ENCODE measurements at regions not wholly inside any gene's neighbourhood (a gene's known extent, or its start where the extent isn't known, plus 50 kb on each side); places are given as distances from the start of the nearest gene placed in this dataset.
A peak's percentile ranks its signal among the peaks of the same experiment; 100 is the strongest.

DNA sequence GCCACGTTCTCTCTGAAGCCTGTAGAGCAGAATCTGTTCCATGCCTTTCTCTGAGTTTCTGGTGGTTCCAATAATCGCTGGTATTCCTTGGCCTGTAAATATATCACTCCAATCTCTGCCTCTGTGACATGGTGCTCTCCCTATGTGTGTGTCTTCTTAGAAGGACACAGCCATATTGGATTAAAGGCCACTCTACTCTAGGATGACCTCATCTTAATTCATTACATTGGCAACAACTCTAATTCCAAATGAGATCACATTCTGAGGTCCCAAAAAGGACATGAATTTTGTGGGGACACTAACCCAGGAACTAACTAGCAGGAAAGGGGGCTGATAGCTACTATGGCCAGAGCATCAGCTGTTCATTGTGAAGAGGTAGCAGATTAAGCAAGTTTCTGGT, 110.7 kb downstream of the KLF12 start:
- H3K4me3 ChIP-seq (ENCODE audit: low read depth in 1 of 3, low read length in 3 of 3) = no peak overlapping the region
- FAIRE-seq (no peak), DNase-seq (no peak)
- H3K27me3 ChIP-seq (ENCODE audit: control insufficient read depth in 3 of 3, insufficient read depth in 3 of 3, low read length in 3 of 3) = no peaks in the 10 kb centered on the region
- peaks cover 2 to 14% (median 6%) of the 10 kb centered on the region in 3 donors for H3K4me1 ChIP-seq (ENCODE audit: control insufficient read depth in 3 of 3, insufficient read depth in 2 of 3, low read depth in 1 of 3, low read length in 2 of 3)
- peaks cover 0 to 3% (median 0%) of the 10 kb centered on the region in 3 donors for H3K36me3 ChIP-seq (ENCODE audit: control insufficient read depth in 3 of 3, insufficient read depth in 2 of 3, low read depth in 1 of 3, low read length in 3 of 3)
- no peak overlapping the region for H3K27ac ChIP-seq (ENCODE audit: low read depth in 1 of 3, low read length in 2 of 3)
- 95 to 100% (median 97%) methylated on average over 2 of the region's 2 CpGs for WGBS, 3 donors
- H3K9me3 ChIP-seq (ENCODE audit: control insufficient read depth in 2 of 2, insufficient read depth in 1 of 2, low read depth in 1 of 2, low read length in 1 of 2) = peaks cover 0 to 6% of the 10 kb centered on the region in 2 donors

DNA sequence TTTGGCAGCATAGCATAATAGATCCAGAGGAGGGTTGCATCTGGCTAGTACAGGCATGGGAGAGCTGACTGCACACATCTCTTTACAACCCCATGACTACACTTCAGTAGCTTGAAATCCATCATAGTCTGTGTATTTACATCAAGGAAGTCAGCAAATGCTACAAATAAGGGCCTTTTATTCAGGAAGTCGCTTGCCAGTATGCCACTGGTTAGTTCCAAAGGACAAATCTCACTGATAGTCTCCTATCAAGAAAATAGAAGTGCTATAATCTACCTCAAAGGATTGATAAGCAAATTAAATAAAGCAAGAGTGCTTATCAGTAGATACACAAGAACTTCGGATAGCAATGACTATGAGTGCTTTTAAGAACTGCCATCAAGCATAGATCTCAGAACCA, 112.7 kb downstream of the KLF12 start:
- H3K9me3 ChIP-seq (ENCODE audit: control insufficient read depth in 2 of 2, insufficient read depth in 1 of 2, low read depth in 1 of 2, low read length in 1 of 2) = peaks cover 0 to 6% of the 10 kb centered on the region in 2 donors
- no peak overlapping the region for H3K27ac ChIP-seq (ENCODE audit: low read depth in 1 of 3, low read length in 2 of 3)
- FAIRE-seq (peak; percentile 49), DNase-seq (peak; percentile 24 to 85)
- H3K4me1 ChIP-seq (ENCODE audit: control insufficient read depth in 3 of 3, insufficient read depth in 2 of 3, low read depth in 1 of 3, low read length in 2 of 3) = peaks cover 2 to 14% (median 6%) of the 10 kb centered on the region in 3 donors
- H3K27me3 ChIP-seq (ENCODE audit: control insufficient read depth in 3 of 3, insufficient read depth in 3 of 3, low read length in 3 of 3) = no peaks in the 10 kb centered on the region
- peaks cover 0 to 3% (median 0%) of the 10 kb centered on the region in 3 donors for H3K36me3 ChIP-seq (ENCODE audit: control insufficient read depth in 3 of 3, insufficient read depth in 2 of 3, low read depth in 1 of 3, low read length in 3 of 3)
- H3K4me3 ChIP-seq (ENCODE audit: low read depth in 1 of 3, low read length in 3 of 3) = no peak overlapping the region
- WGBS, 3 donors = 16 to 59% (median 48%) methylated on average over 2 of the region's 2 CpGs

DNA sequence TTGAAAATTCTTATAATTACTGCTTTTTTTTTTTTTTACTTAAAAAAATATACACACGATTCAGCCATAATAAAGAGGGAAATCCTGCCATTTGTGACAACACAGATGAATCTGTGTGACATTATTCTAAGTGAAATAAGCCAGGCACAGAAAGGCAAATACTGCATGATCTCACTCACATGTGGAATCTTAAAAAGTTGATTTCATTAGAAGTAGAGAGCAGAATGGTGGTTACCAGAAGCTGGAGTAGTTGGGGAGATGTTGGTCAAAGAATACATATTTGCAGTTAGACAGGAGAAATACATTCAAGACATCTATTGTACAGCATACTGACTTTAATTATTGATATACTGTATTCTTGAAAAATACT, 116.2 kb downstream of the KLF12 start:
- no peaks in the 10 kb centered on the region for H3K27me3 ChIP-seq (ENCODE audit: control insufficient read depth in 3 of 3, insufficient read depth in 3 of 3, low read length in 3 of 3)
- no peak overlapping the region for H3K4me3 ChIP-seq (ENCODE audit: low read depth in 1 of 3, low read length in 3 of 3)
- FAIRE-seq (no peak), DNase-seq (no peak)
- 84 to 91% (median 91%) methylated on average over 1 of the region's 1 CpG for WGBS, 3 donors
- no peak overlapping the region for H3K27ac ChIP-seq (ENCODE audit: low read depth in 1 of 3, low read length in 2 of 3)
- no peaks in the 10 kb centered on the region for H3K36me3 ChIP-seq (ENCODE audit: control insufficient read depth in 3 of 3, insufficient read depth in 2 of 3, low read depth in 1 of 3, low read length in 3 of 3)
- H3K4me1 ChIP-seq (ENCODE audit: control insufficient read depth in 3 of 3, insufficient read depth in 2 of 3, low read depth in 1 of 3, low read length in 2 of 3) = peaks cover 2 to 6% (median 6%) of the 10 kb centered on the region in 3 donors
- H3K9me3 ChIP-seq (ENCODE audit: control insufficient read depth in 2 of 2, insufficient read depth in 1 of 2, low read depth in 1 of 2, low read length in 1 of 2) = peaks cover 0 to 6% of the 10 kb centered on the region in 2 donors

DNA sequence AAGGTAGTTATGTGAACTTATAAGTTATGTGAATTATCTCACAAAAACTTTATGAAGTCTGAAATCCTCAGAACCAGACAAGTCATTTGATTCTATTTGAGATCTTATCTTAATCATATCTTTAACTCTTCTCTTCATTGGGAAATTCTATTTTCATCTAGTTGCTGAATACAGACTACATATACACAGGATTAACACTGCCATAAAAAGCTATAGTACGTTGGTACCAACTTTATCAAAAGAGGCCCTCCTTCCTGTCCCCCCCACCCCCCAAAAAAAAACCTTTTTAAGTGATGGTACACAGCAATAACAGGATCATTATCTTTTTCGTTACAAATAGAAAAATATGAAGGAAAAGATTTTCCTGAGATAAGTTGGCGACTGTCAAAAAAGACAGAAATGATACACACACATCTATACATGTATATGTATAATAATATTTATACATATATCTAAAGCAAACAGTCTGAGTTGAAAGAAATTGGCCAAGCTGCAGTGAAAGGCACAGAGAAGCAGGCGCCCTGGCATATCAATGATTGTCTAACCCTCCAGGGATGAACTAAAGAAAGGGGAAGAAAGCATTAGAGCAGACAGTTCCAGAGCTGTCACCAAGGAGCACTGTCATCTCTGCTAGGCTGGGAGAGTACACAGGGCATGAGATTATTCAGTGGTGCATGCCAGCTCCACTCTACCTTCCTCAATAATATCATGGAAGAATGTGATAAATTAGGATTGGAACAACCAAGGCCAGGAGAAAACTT, 116.7 kb downstream of the KLF12 start:
- Histone ChIP-seq H3K4me1 (ENCODE audit: control insufficient read depth in 3 of 3, insufficient read depth in 2 of 3, low read depth in 1 of 3, low read length in 2 of 3) (peaks cover 2 to 6% (median 6%) of the 10 kb centered on the region in 3 donors), H3K9me3 (ENCODE audit: control insufficient read depth in 2 of 2, insufficient read depth in 1 of 2, low read depth in 1 of 2, low read length in 1 of 2) (peaks cover 0 to 1% of the 10 kb centered on the region in 2 donors), H3K27me3 (ENCODE audit: control insufficient read depth in 3 of 3, insufficient read depth in 3 of 3, low read length in 3 of 3) (no peaks in the 10 kb centered on the region), H3K36me3 (ENCODE audit: control insufficient read depth in 3 of 3, insufficient read depth in 2 of 3, low read depth in 1 of 3, low read length in 3 of 3) (no peaks in the 10 kb centered on the region), H3K27ac (ENCODE audit: low read depth in 1 of 3, low read length in 2 of 3) (no peak overlapping the region), H3K4me3 (ENCODE audit: low read depth in 1 of 3, low read length in 3 of 3) (no peak overlapping the region)
- no peak for DNase-seq
- 77 to 82% (median 80%) methylated on average over 4 of the region's 4 CpGs for WGBS, 3 donors
- FAIRE-seq = no peak

DNA sequence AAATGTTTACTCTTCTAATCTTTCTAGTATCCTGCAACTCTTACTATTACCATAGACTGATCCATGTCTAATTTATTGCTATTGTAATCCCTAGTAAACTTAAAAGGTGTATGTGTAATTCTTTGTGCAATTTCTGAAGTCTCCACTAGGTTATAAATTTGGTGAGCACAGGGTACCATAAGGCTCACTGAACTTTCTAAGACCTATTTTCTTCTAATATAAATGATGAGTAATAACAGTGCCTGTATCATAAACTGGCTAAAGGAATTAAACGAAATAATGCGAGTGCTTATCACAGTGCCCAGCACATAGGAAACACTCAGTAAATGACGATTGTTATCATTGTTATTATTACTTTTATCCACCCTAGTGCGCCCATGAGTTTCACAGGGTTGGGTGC, 119.1 kb downstream of the KLF12 start:
- no peak for FAIRE-seq
- no peaks in the 10 kb centered on the region for H3K36me3 ChIP-seq (ENCODE audit: control insufficient read depth in 3 of 3, insufficient read depth in 2 of 3, low read depth in 1 of 3, low read length in 3 of 3)

DNA sequence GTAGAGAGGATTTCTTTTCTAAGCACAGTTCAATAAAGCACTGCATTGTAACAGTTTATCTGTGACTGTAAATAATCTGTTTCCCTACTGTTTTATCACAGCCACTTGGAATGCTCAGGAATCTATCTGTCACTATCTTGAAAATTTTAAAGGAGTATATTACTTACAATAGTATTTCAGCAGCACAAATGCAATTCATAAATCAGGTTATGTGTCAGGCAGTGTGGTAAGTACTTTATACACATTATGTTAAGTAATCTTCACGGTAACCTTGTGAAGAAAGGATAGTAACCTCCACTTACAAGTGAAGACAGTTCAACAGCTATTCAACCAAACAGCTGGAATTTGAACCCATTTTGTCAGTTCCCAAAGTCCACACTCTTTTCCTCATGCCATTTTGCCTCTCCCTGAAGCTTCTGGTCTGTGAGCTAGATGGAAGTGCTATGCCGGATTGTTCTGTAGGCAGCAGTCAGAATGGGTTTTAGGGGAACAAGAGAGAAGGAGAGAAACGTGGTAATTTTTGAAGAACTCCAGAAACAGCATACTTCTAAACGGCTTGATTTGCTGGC, 125.0 kb downstream of the KLF12 start:
- H3K27ac ChIP-seq (ENCODE audit: low read depth in 1 of 3, low read length in 2 of 3) = no peak overlapping the region
- DNase-seq (peak; percentile 52 to 72), FAIRE-seq (no peak)
- no peak overlapping the region for H3K4me3 ChIP-seq (ENCODE audit: low read depth in 1 of 3, low read length in 3 of 3)
- peaks cover 0 to 3% (median 0%) of the 10 kb centered on the region in 3 donors for H3K4me1 ChIP-seq (ENCODE audit: control insufficient read depth in 3 of 3, insufficient read depth in 2 of 3, low read depth in 1 of 3, low read length in 2 of 3)
- no peaks in the 10 kb centered on the region for H3K36me3 ChIP-seq (ENCODE audit: control insufficient read depth in 3 of 3, insufficient read depth in 2 of 3, low read depth in 1 of 3, low read length in 3 of 3)
- H3K27me3 ChIP-seq (ENCODE audit: control insufficient read depth in 3 of 3, insufficient read depth in 3 of 3, low read length in 3 of 3) = no peaks in the 10 kb centered on the region
- WGBS, 3 donors = 59 to 79% (median 60%) methylated on average over 4 of the region's 4 CpGs
- H3K9me3 ChIP-seq (ENCODE audit: control insufficient read depth in 2 of 2, insufficient read depth in 1 of 2, low read depth in 1 of 2, low read length in 1 of 2) = no peaks in the 10 kb centered on the region

More for the DNA sequence above, 119.1 kb downstream of the KLF12 start:
- no peak for DNase-seq
- Histone ChIP-seq H3K4me1 (ENCODE audit: control insufficient read depth in 3 of 3, insufficient read depth in 2 of 3, low read depth in 1 of 3, low read length in 2 of 3) (no peaks in the 10 kb centered on the region), H3K27me3 (ENCODE audit: control insufficient read depth in 3 of 3, insufficient read depth in 3 of 3, low read length in 3 of 3) (no peaks in the 10 kb centered on the region), H3K4me3 (ENCODE audit: low read depth in 1 of 3, low read length in 3 of 3) (no peak overlapping the region), H3K9me3 (ENCODE audit: control insufficient read depth in 2 of 2, insufficient read depth in 1 of 2, low read depth in 1 of 2, low read length in 1 of 2) (no peaks in the 10 kb centered on the region), H3K27ac (ENCODE audit: low read depth in 1 of 3, low read length in 2 of 3) (no peak overlapping the region)
- WGBS, 3 donors = 94 to 95% (median 94%) methylated on average over 4 of the region's 4 CpGs

DNA sequence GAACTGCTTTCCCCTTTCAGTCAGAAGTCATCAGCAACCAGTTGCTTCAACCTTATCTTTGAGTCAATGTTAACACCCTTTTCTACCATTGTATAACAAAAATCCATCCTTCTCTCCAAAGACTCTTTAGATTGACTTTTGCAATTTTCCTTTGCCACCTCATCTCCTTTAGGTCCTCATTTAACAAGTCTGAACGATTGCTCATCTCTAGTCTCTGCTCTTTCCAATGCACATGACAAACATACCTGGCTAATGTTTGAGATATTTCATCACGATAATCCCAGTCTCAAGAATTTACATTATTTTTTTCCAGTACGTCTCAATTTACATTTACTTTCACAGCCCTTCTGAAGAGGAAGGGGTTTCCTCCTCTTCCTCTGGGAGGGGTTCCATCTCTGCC, 127.5 kb downstream of the KLF12 start:
- Histone ChIP-seq H3K36me3 (ENCODE audit: control insufficient read depth in 3 of 3, insufficient read depth in 2 of 3, low read depth in 1 of 3, low read length in 3 of 3) (no peaks in the 10 kb centered on the region), H3K27me3 (ENCODE audit: control insufficient read depth in 3 of 3, insufficient read depth in 3 of 3, low read length in 3 of 3) (no peaks in the 10 kb centered on the region), H3K4me3 (ENCODE audit: low read depth in 1 of 3, low read length in 3 of 3) (no peak overlapping the region), H3K9me3 (ENCODE audit: control insufficient read depth in 2 of 2, insufficient read depth in 1 of 2, low read depth in 1 of 2, low read length in 1 of 2) (no peaks in the 10 kb centered on the region), H3K4me1 (ENCODE audit: control insufficient read depth in 3 of 3, insufficient read depth in 2 of 3, low read depth in 1 of 3, low read length in 2 of 3) (peaks cover 0 to 3% (median 0%) of the 10 kb centered on the region in 3 donors), H3K27ac (ENCODE audit: low read depth in 1 of 3, low read length in 2 of 3) (no peak overlapping the region)
- FAIRE-seq (no peak), DNase-seq (no peak)
- WGBS, 3 donors = 79 to 94% (median 90%) methylated on average over 3 of the region's 3 CpGs

DNA sequence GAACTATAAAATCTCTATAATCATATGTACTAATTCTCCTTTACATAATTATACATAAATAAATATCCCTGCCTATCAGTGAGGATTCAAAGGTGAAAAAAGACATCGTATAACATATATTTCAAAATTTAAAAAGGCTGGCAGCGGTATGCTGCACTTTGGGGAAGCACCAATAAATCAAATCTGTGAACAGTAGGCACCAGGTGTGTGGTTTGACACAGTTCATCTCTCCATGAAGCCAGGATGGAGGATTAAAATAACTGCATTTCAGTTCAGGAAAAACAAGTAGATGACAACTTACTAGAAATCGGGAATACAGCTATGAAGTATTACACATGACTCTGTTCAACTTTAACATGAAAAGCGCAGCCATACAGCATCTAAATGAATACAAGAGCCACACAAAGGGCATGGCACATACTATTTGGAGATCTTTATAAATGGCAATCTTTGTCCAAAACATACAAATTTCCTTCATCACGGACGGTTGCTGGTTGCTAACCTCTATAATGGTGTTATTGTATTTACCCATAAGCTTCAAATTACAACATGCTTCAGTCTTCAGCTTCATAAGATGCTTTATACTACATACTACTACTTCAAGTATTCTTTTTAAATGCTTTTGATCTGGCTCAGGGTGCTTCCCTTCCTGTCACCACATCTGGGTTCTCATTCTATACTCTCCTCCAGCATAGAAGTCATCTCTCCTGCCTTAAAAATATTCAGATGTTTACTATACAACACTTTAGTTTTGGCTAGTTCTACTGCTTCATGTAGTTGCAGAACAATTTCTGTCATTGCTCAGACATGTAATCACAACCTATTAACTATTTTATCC, 128.7 kb downstream of the KLF12 start:
- no peak for DNase-seq
- no peak overlapping the region for H3K27ac ChIP-seq (ENCODE audit: low read depth in 1 of 3, low read length in 2 of 3)
- H3K36me3 ChIP-seq (ENCODE audit: control insufficient read depth in 3 of 3, insufficient read depth in 2 of 3, low read depth in 1 of 3, low read length in 3 of 3) = no peaks in the 10 kb centered on the region
- H3K27me3 ChIP-seq (ENCODE audit: control insufficient read depth in 3 of 3, insufficient read depth in 3 of 3, low read length in 3 of 3) = no peaks in the 10 kb centered on the region
- H3K4me1 ChIP-seq (ENCODE audit: control insufficient read depth in 3 of 3, insufficient read depth in 2 of 3, low read depth in 1 of 3, low read length in 2 of 3) = peaks cover 0 to 3% (median 0%) of the 10 kb centered on the region in 3 donors
- no peak overlapping the region for H3K4me3 ChIP-seq (ENCODE audit: low read depth in 1 of 3, low read length in 3 of 3)
- no peaks in the 10 kb centered on the region for H3K9me3 ChIP-seq (ENCODE audit: control insufficient read depth in 2 of 2, insufficient read depth in 1 of 2, low read depth in 1 of 2, low read length in 1 of 2)
- no peak for FAIRE-seq
- 82 to 95% (median 86%) methylated on average over 6 of the region's 6 CpGs for WGBS, 3 donors

Data from small intestine (tissue), 7 donors.